ENCODE measurements at regions not wholly inside any gene's neighbourhood (a gene's known extent, or its start where the extent isn't known, plus 50 kb on each side); places are given as distances from the start of the nearest gene placed in this dataset.
A peak's percentile ranks its signal among the peaks of the same experiment; 100 is the strongest.

DNA sequence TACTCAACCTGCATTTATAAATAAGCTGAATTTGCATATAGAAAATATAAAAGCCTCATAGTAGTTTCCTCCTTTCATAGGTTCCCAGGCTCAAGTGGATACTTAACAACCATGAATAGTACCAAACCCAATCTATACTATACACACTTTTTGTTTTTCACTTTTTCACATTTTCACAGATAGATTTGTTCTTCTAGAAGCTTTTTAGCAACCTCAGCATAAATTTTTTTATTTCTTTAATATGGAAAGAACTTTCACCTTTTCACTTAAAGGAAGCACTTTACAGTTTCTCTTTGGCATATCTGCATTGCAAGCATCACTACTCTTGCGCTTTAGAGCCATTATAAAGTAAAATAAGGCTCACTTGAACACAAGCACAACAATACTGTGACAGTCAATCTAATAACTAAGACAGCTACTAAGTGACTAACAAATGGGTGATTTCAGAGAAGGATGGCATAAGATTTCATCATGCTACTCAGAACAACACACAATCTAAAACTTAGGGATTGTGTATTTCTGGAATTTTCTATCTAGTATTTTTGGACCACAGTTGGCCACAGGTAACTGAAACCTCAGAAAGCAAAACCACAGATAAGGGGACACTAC, 1063.6 kb downstream of the FAM181B start:
- TF ChIP-seq, protein P1, sequence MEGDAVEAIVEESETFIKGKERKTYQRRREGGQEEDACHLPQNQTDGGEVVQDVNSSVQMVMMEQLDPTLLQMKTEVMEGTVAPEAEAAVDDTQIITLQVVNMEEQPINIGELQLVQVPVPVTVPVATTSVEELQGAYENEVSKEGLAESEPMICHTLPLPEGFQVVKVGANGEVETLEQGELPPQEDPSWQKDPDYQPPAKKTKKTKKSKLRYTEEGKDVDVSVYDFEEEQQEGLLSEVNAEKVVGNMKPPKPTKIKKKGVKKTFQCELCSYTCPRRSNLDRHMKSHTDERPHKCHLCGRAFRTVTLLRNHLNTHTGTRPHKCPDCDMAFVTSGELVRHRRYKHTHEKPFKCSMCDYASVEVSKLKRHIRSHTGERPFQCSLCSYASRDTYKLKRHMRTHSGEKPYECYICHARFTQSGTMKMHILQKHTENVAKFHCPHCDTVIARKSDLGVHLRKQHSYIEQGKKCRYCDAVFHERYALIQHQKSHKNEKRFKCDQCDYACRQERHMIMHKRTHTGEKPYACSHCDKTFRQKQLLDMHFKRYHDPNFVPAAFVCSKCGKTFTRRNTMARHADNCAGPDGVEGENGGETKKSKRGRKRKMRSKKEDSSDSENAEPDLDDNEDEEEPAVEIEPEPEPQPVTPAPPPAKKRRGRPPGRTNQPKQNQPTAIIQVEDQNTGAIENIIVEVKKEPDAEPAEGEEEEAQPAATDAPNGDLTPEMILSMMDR (IDR thresholded peaks at IDR 0.05; ENCODE audit: low read depth, low read length, missing control alignments) = no peak
- H3K4me3 ChIP-seq (replicated peaks; ENCODE audit: low read depth, low read length) = no peak overlapping the region
- DNase-seq (ENCODE audit: extremely low read depth, low read depth) = no peak

DNA sequence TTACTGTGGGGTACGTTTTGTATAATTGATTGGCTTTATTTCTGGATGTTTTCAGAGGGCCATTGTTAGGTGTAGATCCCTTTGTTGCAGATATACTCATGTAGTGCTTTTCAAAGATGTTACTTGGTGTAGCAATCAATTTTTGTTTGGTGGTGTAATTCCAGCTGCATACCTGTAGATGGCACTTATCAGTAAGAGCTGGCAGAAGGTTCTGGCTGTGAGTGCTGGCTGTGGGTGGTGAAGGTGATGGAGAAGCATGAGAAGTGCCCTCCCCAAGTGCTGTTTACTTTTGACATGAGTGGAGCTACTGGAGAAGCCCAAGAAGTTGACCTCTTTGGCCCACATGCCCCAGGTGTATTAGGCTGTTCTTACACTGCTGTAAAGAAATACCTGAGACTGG, 1074.9 kb downstream of the FAM181B start:
- no peak overlapping the region for H3K4me3 ChIP-seq (replicated peaks; ENCODE audit: low read depth, low read length)
- no peak for DNase-seq (ENCODE audit: extremely low read depth, low read depth)
- TF ChIP-seq, protein P1 (IDR thresholded peaks at IDR 0.05; ENCODE audit: low read depth, low read length, missing control alignments) = no peak

DNA sequence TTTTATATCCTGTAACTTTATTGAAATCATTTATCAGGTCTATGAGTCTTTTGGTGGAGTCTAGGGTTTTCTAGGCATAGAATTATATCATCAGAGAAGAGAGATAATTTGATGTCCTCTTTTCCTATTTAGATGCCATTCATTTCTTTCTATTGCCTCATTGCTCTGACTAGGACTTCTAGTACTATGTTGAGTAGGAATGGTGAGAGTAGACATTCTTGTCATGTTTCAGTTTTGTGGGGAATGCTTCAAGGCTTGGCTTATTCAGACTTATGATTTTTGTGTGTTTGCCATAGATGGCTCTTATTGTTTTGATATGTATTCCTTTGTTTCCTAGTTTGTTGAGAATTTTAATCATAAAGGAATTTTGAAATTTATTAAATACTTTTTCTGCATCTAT, 1078.3 kb downstream of the FAM181B start:
- TF ChIP-seq, protein P1 (IDR thresholded peaks at IDR 0.05; ENCODE audit: low read depth, low read length, missing control alignments) = no peak
- no peak for DNase-seq (ENCODE audit: extremely low read depth, low read depth)
- H3K4me3 ChIP-seq (replicated peaks; ENCODE audit: low read depth, low read length) = no peak overlapping the region

DNA sequence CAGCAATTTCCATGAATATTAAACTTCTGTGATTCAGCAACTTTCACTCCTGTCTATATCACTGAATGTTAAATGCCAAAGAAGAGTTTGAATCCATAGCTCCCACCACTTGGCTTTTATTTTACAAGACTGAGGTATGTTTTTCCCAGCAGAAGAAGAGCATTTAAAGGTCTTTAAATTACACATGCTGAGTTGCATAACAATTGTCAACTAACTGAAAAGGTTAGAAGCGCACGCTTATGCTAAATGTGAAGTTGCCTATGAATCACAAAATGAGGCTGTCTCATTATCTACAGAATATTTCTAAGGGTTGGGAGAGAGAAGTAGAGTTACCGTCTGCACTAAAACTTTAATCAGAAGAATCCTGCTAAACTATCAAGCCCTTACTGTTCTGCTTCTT, 1086.3 kb downstream of the FAM181B start:
- H3K4me3 ChIP-seq (replicated peaks; ENCODE audit: low read depth, low read length) = no peak overlapping the region
- DNase-seq (ENCODE audit: extremely low read depth, low read depth) = no peak
- TF ChIP-seq, protein P1 (IDR thresholded peaks at IDR 0.05; ENCODE audit: low read depth, low read length, missing control alignments) = no peak

DNA sequence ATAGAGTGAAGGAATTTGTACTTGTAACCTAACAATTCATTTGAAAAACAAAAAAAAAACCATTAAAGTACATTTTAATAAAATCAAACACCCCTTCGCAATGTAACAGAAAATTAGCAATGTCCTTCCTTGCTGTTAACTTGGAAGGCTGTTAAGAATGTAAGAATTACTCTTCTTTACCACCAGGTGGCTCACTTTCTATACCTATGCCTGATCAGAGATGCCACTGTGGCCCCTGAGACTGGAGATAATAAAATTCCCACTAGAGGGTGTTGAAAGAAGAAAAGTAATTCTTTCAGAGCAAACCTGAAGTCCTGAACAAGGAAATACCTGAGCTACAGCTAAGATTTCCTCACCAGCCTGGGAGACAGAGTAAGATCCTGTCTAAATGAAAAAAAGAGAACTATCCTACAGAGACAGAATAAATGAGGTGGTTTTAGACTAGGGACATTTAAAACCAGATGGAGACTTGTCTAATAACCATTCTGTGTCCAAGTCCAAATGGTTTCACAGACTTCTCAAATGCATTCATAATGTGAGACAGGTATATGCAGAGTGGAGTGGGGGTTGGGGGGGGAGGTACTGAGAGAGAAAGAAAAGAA, 1089.3 kb downstream of the FAM181B start:
- DNase-seq (ENCODE audit: extremely low read depth, low read depth) = no peak
- TF ChIP-seq, protein P1 (IDR thresholded peaks at IDR 0.05; ENCODE audit: low read depth, low read length, missing control alignments) = peak; percentile 36
- no peak overlapping the region for H3K4me3 ChIP-seq (replicated peaks; ENCODE audit: low read depth, low read length)

DNA sequence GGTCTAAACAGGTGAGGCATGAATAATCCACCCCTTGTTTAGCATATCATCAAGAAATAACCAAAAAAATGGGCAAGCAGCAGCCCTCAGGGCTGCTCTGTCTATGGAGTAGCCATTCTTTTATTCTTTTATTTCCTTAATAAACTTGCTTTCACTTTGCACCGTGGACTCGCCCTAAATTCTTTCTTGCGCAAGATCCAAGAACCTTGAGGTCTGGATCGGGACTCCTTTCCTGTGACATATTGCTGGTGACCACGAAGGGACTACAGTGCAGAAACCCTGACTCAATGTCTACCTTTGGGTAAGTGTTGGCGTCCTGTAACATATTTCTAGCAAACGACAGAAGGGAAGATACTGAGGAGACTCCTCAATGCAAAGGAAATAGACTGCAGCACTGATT, 1099.2 kb downstream of the FAM181B start:
- no peak overlapping the region for H3K4me3 ChIP-seq (replicated peaks; ENCODE audit: low read depth, low read length)
- TF ChIP-seq, protein P1 (IDR thresholded peaks at IDR 0.05; ENCODE audit: low read depth, low read length, missing control alignments) = no peak
- DNase-seq (ENCODE audit: extremely low read depth, low read depth) = no peak

DNA sequence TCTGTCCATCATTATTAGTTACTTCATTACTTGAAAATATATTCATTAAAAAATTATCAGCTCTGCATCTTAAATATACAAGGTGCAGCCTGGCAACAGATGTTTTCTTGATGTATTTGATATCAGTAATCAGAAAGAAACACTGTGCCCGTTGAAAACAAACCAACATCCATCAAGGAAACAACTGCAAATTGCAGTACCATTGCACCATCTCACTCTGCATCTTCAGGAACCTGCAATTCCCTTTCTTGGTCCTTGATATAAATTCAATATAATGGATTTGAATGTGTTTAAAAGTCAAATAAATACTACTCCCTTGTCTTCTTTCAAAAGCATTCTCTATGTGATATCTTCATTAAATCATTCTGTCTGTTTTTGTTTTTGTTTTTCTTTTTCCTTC, 1131.2 kb downstream of the FAM181B start:
- TF ChIP-seq, protein P1 (IDR thresholded peaks at IDR 0.05; ENCODE audit: low read depth, low read length, missing control alignments) = no peak
- no peak overlapping the region for H3K4me3 ChIP-seq (replicated peaks; ENCODE audit: low read depth, low read length)
- DNase-seq (ENCODE audit: extremely low read depth, low read depth) = no peak

Measured in HFF-Myc (cell line).